Nephron (organoid): ENCODE measurements at regions not wholly inside any gene's neighbourhood (a gene's known extent, or its start where the extent isn't known, plus 50 kb on each side); places are given as distances from the start of the nearest gene placed in this dataset.
"Not testable (repeated sequence)": the region's sequence is repeated elsewhere in the genome, so short reads cannot be mapped to it uniquely, and the experiment has no call there.

Experiments
- H3K27ac Mint-ChIP-seq, 3 experiments: 2 replicates each; pipeline ENCODE4 v1.8.0; 2020; ENCODE audit warnings: mixed read lengths in 3 of 3, mild to moderate bottlenecking in 2 of 3, moderate library complexity in 1 of 3
- H3K27me3 Mint-ChIP-seq: 2 replicates; pipeline ENCODE4 v1.8.0; 2021; ENCODE audit warnings: low read depth, mild to moderate bottlenecking, moderate library complexity, mixed read lengths
- H3K36me3 Mint-ChIP-seq: 2 replicates; pipeline ENCODE4 v1.8.0; 2020; ENCODE audit warnings: low read depth, mixed read lengths
- H3K4me1 Mint-ChIP-seq: 2 replicates; pipeline ENCODE4 v1.8.0; 2020; ENCODE audit warnings: mixed read lengths
- H3K4me3 Mint-ChIP-seq, 3 experiments: 2 replicates each; pipeline ENCODE4 v1.8.0; 2020; ENCODE audit warnings: mild to moderate bottlenecking in 3 of 3, mixed read lengths in 3 of 3, moderate library complexity in 2 of 3
- H3K9me3 Mint-ChIP-seq: 2 replicates; pipeline ENCODE4 v1.8.0; 2020; ENCODE audit warnings: mixed read lengths
- TF ChIP-seq, protein P1 (sequence below), 3 experiments: fragments of 200-600 bp; sonication (generic); IDR thresholded peaks; one replicate each; pipeline ENCODE4 v1.5.0; 2021; ENCODE audit warnings: antibody characterized with exemption in 3 of 3; ENCODE audit not compliant: unreplicated experiment in 3 of 3

DNA sequence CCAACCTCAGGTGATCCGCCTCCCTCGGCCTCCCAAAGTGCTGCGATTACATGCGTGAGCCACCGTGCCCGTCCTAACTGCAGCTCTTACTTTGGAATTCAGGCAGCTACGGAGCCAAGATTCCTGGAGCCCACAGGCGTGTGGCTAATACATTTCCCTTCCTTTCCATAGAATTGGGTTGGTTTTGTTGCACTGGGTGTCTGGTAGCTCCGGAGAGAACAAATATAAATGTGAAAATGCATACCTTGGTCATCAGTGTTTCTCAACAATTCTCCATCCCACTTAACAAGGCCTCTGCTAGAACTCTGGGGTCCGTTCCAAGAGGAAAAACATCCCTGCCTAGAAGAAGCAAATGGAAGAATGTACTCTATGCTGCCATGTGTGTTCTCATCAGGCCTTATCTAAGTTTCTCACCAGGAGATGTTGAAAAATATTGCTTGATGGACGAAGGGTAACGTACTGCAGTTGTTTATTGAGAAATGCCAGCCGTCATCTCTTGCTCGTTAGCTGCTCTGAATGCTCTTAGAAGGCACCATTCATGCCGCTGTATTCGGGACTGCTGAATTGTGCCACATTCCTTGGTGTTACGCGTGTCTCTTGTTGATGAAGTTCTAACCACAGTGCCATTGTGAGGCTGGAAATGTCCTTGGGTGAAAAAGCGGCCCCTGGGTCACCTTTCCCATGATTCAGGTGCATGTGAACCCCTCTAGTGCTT, 50.5 kb upstream of the CD99 start:
- Mint-ChIP-seq H3K4me1 (no peaks in the 10 kb centered on the region), H3K27me3 (no peaks in the 10 kb centered on the region), H3K27ac (no peak overlapping the region), H3K9me3 (no peaks in the 10 kb centered on the region), H3K36me3 (peaks cover 20% of the 10 kb centered on the region), H3K4me3 (no peak overlapping the region)
- TF ChIP-seq, protein P1, sequence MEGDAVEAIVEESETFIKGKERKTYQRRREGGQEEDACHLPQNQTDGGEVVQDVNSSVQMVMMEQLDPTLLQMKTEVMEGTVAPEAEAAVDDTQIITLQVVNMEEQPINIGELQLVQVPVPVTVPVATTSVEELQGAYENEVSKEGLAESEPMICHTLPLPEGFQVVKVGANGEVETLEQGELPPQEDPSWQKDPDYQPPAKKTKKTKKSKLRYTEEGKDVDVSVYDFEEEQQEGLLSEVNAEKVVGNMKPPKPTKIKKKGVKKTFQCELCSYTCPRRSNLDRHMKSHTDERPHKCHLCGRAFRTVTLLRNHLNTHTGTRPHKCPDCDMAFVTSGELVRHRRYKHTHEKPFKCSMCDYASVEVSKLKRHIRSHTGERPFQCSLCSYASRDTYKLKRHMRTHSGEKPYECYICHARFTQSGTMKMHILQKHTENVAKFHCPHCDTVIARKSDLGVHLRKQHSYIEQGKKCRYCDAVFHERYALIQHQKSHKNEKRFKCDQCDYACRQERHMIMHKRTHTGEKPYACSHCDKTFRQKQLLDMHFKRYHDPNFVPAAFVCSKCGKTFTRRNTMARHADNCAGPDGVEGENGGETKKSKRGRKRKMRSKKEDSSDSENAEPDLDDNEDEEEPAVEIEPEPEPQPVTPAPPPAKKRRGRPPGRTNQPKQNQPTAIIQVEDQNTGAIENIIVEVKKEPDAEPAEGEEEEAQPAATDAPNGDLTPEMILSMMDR (IDR thresholded peaks at IDR 0.05; ENCODE audit: unreplicated experiment in 3 of 3) = no peak

DNA sequence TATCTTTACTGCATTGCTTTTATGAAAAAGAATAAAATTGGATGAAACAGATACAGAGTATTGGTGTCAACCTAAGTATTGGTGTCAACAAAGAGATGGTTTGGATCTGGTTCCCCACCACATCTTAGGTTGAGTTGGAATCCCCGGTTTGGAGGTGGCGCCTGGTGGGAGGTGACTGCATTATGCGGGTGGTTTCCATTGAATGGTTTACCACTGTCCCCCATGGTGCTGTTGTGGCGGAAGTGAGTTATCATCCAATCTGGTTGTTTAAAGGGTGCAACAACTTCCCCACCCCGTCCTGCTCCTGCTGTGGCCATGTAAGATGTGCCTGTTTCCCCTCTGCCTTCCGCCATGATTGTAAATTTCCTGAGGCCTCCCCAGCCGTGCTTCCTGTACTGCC, 52.8 kb upstream of the CD99 start:
- Mint-ChIP-seq H3K9me3 (no peaks in the 10 kb centered on the region), H3K4me3 (no peak overlapping the region), H3K4me1 (no peaks in the 10 kb centered on the region), H3K27me3 (no peaks in the 10 kb centered on the region), H3K36me3 (peaks cover 20% of the 10 kb centered on the region), H3K27ac (no peak overlapping the region)
- TF ChIP-seq, protein P1 (IDR thresholded peaks at IDR 0.05; ENCODE audit: unreplicated experiment in 3 of 3) = no peak

DNA sequence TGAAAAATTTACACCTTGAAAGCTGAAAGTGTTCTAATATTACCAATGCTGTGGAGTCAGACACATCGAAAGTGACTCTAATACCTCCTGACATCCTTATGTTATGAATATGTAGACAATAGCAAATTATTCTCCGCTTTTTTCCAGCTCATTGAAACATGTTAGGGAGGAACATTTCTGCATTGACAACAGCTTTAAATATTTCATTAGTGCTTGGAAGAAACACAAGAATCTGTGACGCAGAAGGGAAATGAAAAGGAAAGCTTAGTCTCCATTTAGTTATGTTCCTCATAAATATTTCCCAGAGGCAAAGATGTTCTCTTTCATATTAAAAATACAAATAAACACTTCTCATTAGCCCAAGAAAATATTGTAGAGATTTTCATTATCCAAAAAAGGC, 55.8 kb upstream of the CD99 start:
- Mint-ChIP-seq H3K27me3 (no peaks in the 10 kb centered on the region), H3K36me3 (peaks cover 45% of the 10 kb centered on the region), H3K4me3 (no peak overlapping the region)

DNA sequence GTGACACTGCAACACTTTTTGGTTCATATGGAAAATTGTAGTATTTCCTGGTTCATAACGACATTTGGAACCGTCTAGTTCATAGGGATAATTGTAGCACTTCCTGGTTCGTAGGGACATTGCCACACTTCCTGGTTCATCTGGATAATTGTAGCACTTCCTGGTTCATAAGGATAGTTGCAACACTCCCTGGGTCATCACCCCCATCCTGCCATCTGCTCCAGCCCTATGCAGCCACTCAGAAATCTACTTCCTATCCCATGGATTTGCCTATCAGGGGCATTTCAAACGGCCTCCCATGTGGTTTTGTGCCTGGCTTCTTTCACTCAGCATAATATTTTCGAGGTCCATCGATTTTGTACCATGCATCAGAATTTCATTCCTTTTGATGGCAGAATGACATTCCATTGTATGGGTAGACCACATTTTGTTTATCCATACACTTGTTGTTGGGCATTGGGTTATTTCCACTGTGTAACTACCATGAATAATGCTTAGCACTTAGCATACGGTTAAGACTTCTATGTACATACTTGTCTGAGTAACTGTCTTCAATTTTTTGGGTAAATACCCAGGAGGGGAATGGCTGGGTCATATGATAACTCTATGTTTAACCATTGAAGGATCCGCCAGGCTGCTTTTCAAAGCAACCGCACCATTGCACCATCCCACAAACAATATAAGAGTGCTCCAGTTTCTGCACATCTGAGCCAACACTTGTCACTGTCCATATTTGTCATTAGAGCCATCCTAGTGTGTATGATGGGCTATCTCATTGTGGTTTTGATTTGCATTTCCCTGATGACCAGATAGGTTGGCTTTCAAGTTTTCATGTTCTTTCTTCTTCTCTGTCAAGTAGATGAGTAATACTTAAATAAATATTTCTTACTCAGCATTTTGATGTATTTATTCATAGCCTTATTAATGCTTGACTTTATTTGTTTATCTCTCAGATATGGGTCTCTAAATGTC, 58.3 kb upstream of the CD99 start:
- peaks cover 41% of the 10 kb centered on the region for H3K9me3 Mint-ChIP-seq
- no peaks in the 10 kb centered on the region for H3K27me3 Mint-ChIP-seq
- H3K36me3 Mint-ChIP-seq = peaks cover 55% of the 10 kb centered on the region
- TF ChIP-seq, protein P1 (IDR thresholded peaks at IDR 0.05; ENCODE audit: unreplicated experiment in 3 of 3) = no peak
- H3K4me3 Mint-ChIP-seq = no peak overlapping the region
- H3K4me1 Mint-ChIP-seq = no peaks in the 10 kb centered on the region
- no peak overlapping the region for H3K27ac Mint-ChIP-seq

More for the DNA sequence above, 55.8 kb upstream of the CD99 start:
- Mint-ChIP-seq H3K4me1 (no peaks in the 10 kb centered on the region), H3K9me3 (peaks cover 22% of the 10 kb centered on the region), H3K27ac (no peak overlapping the region)
- TF ChIP-seq, protein P1 (IDR thresholded peaks at IDR 0.05; ENCODE audit: unreplicated experiment in 3 of 3) = no peak

DNA sequence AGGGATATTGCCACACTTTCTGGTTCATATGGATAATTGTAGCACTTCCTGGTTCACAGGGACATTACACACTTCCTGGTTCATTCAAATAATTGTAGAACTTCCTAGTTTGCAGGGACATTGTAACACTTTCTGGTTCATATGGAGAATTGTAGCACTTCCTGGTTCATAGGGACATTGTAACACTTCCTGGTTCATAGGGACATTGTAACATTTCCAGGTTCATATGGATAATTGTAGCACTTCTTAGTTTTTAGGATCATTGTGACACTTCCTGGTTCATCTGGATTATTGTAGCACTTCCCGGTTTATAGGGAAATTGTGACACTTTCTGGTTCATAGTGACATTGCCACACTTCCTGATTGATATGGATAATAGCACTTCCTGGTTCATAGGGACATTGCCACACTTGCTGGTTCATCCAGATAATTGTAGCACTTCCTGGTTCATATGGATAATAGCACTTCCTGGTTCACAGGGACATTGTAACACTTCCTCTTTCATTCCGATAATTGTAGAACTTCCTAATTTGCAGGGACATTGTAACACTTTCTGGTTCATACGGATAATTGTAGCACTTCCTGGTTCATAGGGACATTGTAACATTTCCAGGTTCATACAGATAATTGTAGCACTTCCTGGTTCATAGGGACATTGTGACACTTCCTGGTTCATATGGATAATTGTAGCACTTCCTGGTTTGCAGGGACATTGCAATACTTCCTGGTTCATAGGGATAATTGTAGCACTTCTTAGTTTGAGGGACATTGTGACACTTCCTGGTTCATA, 59.2 kb upstream of the CD99 start:
- peaks cover 41% of the 10 kb centered on the region for H3K9me3 Mint-ChIP-seq
- H3K27ac Mint-ChIP-seq = peak overlapping the region; percentile 84 to 93 (median 86)
- peaks cover 58% of the 10 kb centered on the region for H3K36me3 Mint-ChIP-seq
- H3K4me1 Mint-ChIP-seq = no peaks in the 10 kb centered on the region
- TF ChIP-seq, protein P1 (IDR thresholded peaks at IDR 0.05; ENCODE audit: unreplicated experiment in 3 of 3) = no peak
- H3K27me3 Mint-ChIP-seq = no peaks in the 10 kb centered on the region
- no peak overlapping the region for H3K4me3 Mint-ChIP-seq

DNA sequence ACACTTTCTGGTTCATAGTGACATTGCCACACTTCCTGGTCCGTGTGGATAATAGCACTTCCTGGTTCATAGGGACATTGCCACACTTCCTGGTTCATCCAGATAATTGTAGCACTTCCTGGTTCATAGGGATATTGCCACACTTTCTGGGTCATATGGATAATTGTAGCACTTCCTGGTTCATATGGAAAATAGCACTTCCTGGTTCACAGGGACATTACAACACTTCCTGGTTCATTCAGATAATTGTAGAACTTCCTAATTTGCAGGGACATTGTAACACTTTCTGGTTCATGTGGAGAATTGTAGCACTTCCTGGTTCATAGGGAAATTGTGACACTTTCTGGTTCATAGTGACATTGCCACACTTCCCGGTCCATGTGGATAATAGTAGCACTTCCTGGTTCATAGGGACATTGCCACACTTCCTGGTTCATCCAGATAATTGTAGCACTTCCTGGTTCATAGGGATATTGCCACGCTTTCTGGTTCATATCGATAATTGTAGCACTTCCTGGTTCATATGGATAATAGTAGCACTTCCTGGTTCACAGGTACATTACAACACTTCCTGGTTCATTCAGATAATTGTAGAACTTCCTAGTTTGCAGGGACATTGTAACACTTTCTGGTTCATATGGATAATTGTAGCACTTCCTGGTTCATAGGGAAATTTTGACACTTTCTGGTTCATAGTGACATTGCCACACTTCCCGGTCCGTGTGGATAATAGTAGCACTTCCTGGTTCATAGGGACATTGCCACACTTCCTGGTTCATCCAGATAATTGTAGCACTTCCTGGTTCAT, 60.0 kb upstream of the CD99 start:
- Mint-ChIP-seq H3K9me3 (peaks cover 41% of the 10 kb centered on the region), H3K36me3 (peaks cover 65% of the 10 kb centered on the region), H3K27ac (peak overlapping the region; percentile 84 to 93 (median 86))
- H3K27me3 Mint-ChIP-seq, H3K4me3 Mint-ChIP-seq, H3K4me1 Mint-ChIP-seq: not testable (repeated sequence)

DNA sequence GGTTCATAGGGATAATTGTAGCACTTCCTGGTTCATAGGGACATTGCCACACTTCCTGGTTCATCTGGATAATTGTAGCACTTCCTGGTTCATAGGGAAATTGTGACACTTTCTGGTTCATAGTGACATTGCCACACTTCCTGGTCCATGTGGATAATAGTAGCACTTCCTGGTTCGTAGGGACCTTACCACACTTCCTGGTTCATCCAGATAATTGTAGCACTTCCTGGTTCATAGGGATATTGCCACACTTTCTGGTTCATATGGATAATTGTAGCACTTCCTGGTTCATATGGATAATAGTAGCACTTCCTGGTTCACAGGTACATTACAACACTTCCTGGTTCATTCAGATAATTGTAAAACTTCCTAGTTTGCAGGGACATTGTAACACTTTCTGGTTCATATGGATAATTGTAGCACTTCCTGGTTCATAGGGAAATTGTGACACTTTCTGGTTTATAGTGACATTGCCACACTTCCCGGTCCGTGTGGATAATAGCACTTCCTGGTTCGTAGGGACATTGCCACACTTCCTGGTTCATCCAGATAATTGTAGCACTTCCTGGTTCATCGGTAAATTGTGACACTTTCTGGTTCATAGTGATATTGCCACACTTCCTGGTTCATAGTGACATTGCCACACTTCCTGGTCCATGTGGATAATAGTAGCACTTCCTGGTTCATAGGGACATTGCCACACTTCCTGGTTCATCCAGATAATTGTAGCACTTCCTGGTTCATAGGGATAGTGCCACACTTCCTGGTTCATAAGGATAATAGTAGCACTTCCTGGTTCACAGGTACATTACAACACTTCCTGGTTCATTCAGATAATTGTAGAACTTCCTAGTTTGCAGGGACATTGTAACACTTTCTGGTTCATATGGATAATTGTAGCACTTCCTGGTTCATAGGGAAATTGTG, 60.8 kb upstream of the CD99 start:
- H3K4me1 Mint-ChIP-seq = not testable (repeated sequence)

More for the DNA sequence above, 60.8 kb upstream of the CD99 start:
- peaks cover 69% of the 10 kb centered on the region for H3K36me3 Mint-ChIP-seq
- peak overlapping the region; percentile 84 to 93 (median 86) for H3K27ac Mint-ChIP-seq
- H3K4me3 Mint-ChIP-seq, H3K27me3 Mint-ChIP-seq: not testable (repeated sequence)
- peaks cover 41% of the 10 kb centered on the region for H3K9me3 Mint-ChIP-seq
